ENCODE measurements at regions not wholly inside any gene's neighbourhood (a gene's known extent, or its start where the extent isn't known, plus 50 kb on each side); places are given as distances from the start of the nearest gene placed in this dataset.

DNA sequence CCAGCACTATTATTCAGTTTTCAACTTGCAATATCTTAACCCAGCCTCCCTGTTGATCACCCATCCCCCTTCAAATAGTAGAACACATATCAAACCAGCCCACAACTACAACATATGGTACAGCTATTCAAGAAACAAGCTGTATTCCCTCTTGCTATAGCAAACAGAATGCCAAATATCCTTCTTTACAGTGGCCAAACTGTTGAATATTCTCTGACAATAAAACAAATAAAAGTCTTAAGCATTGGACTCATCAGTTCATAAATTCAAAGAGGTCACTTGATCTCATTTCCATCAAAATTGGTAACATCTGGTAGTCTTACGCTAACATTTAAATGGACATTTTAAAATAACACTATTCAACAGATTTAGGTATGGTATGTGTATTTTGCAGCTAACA lies 350.8 kb downstream of the EFNA5 start:
- Mint-ChIP-seq H3K36me3 (ENCODE audit: insufficient read depth, unreplicated experiment) (no peaks in the 10 kb centered on the region), H3K27ac (ENCODE audit: low read depth, unreplicated experiment) (no peak overlapping the region), H3K4me3 (ENCODE audit: unreplicated experiment) (no peak overlapping the region), H3K4me1 (ENCODE audit: insufficient read depth, unreplicated experiment) (no peaks in the 10 kb centered on the region), H3K9me3 (ENCODE audit: unreplicated experiment) (no peaks in the 10 kb centered on the region), H3K27me3 (ENCODE audit: insufficient read depth, unreplicated experiment) (no peaks in the 10 kb centered on the region)
- DNase-seq (ENCODE audit: unreplicated experiment), result no peak
- CTCF ChIA-PET, result interaction anchor here (0.8 to 1.4 kb wide), 2 partner anchors 15 to 252 kb away, joined by 3 read pairs; no protein-coding TSS in a partner anchor
- TF ChIP-seq, protein P1, sequence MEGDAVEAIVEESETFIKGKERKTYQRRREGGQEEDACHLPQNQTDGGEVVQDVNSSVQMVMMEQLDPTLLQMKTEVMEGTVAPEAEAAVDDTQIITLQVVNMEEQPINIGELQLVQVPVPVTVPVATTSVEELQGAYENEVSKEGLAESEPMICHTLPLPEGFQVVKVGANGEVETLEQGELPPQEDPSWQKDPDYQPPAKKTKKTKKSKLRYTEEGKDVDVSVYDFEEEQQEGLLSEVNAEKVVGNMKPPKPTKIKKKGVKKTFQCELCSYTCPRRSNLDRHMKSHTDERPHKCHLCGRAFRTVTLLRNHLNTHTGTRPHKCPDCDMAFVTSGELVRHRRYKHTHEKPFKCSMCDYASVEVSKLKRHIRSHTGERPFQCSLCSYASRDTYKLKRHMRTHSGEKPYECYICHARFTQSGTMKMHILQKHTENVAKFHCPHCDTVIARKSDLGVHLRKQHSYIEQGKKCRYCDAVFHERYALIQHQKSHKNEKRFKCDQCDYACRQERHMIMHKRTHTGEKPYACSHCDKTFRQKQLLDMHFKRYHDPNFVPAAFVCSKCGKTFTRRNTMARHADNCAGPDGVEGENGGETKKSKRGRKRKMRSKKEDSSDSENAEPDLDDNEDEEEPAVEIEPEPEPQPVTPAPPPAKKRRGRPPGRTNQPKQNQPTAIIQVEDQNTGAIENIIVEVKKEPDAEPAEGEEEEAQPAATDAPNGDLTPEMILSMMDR (IDR thresholded peaks at IDR 0.05; ENCODE audit: unreplicated experiment), result no peak
- intact Hi-C loops (cut with micrococcal nuclease), result no loop called here
- no TSS peak for BruUV-seq (replicated peaks)
- POLR2A ChIA-PET, result interaction anchor here (1.3 kb wide), 1 partner anchor 17 kb away, joined by 3 read pairs; no protein-coding TSS in a partner anchor

DNA sequence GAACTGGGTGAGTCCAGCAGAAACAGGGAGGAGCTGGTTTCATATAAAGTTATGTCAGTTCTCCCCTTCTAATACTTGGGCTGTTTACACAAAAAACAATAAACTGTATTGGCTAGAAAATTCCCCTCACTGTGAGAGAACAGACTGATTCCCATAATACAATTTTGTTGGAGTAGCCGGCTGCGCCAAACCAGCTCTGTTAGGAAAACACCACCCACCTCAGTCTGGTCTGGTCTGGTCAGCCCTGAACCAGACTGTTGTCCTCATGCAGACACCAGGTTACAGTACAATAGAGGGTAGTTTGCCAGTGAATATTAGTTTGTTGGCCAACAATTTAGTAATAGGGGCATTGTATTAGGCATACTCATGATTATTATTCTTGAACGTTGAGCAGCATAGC lies 356.4 kb downstream of the EFNA5 start:
- intact Hi-C loops (cut with micrococcal nuclease), result no loop called here
- no peak overlapping the region for H3K4me3 Mint-ChIP-seq (ENCODE audit: unreplicated experiment)
- H3K36me3 Mint-ChIP-seq (ENCODE audit: insufficient read depth, unreplicated experiment), result no peaks in the 10 kb centered on the region
- ChIA-PET CTCF (interaction anchor here (1.5 kb wide), 1 partner anchor 9 kb away, joined by 4 read pairs; no protein-coding TSS in a partner anchor), POLR2A (no interaction called here)
- no peaks in the 10 kb centered on the region for H3K27me3 Mint-ChIP-seq (ENCODE audit: insufficient read depth, unreplicated experiment)
- no TSS peak for BruUV-seq (replicated peaks)
- TF ChIP-seq, protein P1 (IDR thresholded peaks at IDR 0.05; ENCODE audit: unreplicated experiment), result no peak
- no peaks in the 10 kb centered on the region for H3K4me1 Mint-ChIP-seq (ENCODE audit: insufficient read depth, unreplicated experiment)
- no peak overlapping the region for H3K27ac Mint-ChIP-seq (ENCODE audit: low read depth, unreplicated experiment)
- DNase-seq (ENCODE audit: unreplicated experiment), result no peak
- H3K9me3 Mint-ChIP-seq (ENCODE audit: unreplicated experiment), result no peaks in the 10 kb centered on the region

DNA sequence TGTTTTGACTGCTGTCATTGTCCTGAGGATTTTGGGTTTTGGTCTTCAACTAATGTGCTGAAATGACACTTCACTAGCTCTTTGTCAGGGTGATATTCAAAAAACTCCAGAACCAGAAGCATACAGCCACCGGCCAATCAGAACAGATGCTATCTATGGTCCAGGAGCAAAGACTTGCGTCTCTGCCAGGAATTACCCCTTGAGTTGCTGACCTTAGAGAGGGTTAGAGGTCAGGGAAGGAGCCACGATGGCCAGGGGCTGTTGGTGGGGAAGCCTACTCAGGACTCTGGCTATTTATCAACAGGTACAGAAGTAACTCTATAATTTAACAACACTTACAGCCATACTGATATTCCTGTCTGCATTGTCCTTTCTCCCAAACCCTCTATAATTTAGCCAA lies 356.8 kb downstream of the EFNA5 start:
- no peak for DNase-seq (ENCODE audit: unreplicated experiment)
- ChIA-PET CTCF (interaction anchor here (1.5 kb wide), 1 partner anchor 9 kb away, joined by 4 read pairs; no protein-coding TSS in a partner anchor), POLR2A (interaction anchor here (1.2 kb wide), 1 partner anchor 8 kb away, joined by 3 read pairs; no protein-coding TSS in a partner anchor)
- H3K27ac Mint-ChIP-seq (ENCODE audit: low read depth, unreplicated experiment), result no peak overlapping the region
- no peaks in the 10 kb centered on the region for H3K36me3 Mint-ChIP-seq (ENCODE audit: insufficient read depth, unreplicated experiment)
- H3K4me3 Mint-ChIP-seq (ENCODE audit: unreplicated experiment), result no peak overlapping the region
- H3K27me3 Mint-ChIP-seq (ENCODE audit: insufficient read depth, unreplicated experiment), result no peaks in the 10 kb centered on the region
- no peaks in the 10 kb centered on the region for H3K4me1 Mint-ChIP-seq (ENCODE audit: insufficient read depth, unreplicated experiment)
- no peaks in the 10 kb centered on the region for H3K9me3 Mint-ChIP-seq (ENCODE audit: unreplicated experiment)
- TF ChIP-seq, protein P1 (IDR thresholded peaks at IDR 0.05; ENCODE audit: unreplicated experiment), result no peak
- intact Hi-C loops (cut with micrococcal nuclease), result no loop called here
- no TSS peak for BruUV-seq (replicated peaks)

DNA sequence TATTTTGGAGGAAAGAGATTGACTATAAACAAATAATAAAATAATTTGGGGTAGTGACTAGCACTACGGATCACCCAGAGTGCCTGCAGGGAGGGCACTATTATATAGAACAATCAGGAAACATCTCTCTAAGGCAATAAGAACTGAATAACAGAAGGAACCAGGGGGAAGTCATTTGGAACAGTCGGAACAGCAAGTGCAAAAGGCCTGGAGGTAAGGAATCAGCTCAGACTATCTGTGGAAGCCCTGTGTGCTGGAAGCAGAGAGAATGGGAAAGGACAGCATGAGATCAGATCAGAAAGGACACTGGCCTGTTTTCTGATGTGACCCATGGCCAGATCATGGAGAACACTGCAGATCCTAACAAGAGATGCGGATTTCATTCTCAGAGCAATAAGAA lies 357.6 kb downstream of the EFNA5 start:
- BruUV-seq (replicated peaks), result no TSS peak
- H3K36me3 Mint-ChIP-seq (ENCODE audit: insufficient read depth, unreplicated experiment), result no peaks in the 10 kb centered on the region
- no peak overlapping the region for H3K4me3 Mint-ChIP-seq (ENCODE audit: unreplicated experiment)
- ChIA-PET CTCF (no interaction called here), POLR2A (interaction anchor here (0.7 to 1.2 kb wide), 2 partner anchors 9 to 159 kb away, joined by 3 read pairs; no protein-coding TSS in a partner anchor)
- no peaks in the 10 kb centered on the region for H3K4me1 Mint-ChIP-seq (ENCODE audit: insufficient read depth, unreplicated experiment)
- H3K9me3 Mint-ChIP-seq (ENCODE audit: unreplicated experiment), result no peaks in the 10 kb centered on the region
- no peak overlapping the region for H3K27ac Mint-ChIP-seq (ENCODE audit: low read depth, unreplicated experiment)
- H3K27me3 Mint-ChIP-seq (ENCODE audit: insufficient read depth, unreplicated experiment), result no peaks in the 10 kb centered on the region
- DNase-seq (ENCODE audit: unreplicated experiment), result no peak
- intact Hi-C loops (cut with micrococcal nuclease), result no loop called here
- TF ChIP-seq, protein P1 (IDR thresholded peaks at IDR 0.05; ENCODE audit: unreplicated experiment), result no peak

Data from MCF 10A (cell line).